DMS 273 treated with DMSO at 0.1 percent for 48 hours (cell line): ENCODE measurements at regions not wholly inside any gene's neighbourhood (a gene's known extent, or its start where the extent isn't known, plus 50 kb on each side); places are given as distances from the start of the nearest gene placed in this dataset.

ENCODE experiments used
- DNase-seq: peaks from one replicate; lab custom pipeline; 2025; lab: John Stamatoyannopoulos, UW

GRCh38 chr1:22286491-22286890 is 143.6 kb upstream of the WNT4 start:
- DNase-seq, result no peak

GRCh38 chr1:22287273-22287672 is 144.4 kb upstream of the WNT4 start:
- no peak for DNase-seq

- DNase-seq, result no peak
Observed at GRCh38 chr1:22287946-22288520, 145.1 kb upstream of the WNT4 start.

GRCh38 chr1:22288593-22289241 is 145.8 kb upstream of the WNT4 start:
- DNase-seq, result no peak

GRCh38 chr1:22289307-22289995 is 146.6 kb upstream of the WNT4 start:
- DNase-seq, result no peak

- no peak for DNase-seq
Observed at GRCh38 chr1:22290157-22290556, 147.3 kb upstream of the WNT4 start.

GRCh38 chr1:22290611-22291010 is 147.7 kb upstream of the WNT4 start:
- DNase-seq, result no peak

GRCh38 chr1:22291057-22291456 is 148.2 kb upstream of the WNT4 start:
- DNase-seq, result no peak

- DNase-seq, result no peak
Observed at GRCh38 chr1:22291494-22291893, 148.6 kb upstream of the WNT4 start.

GRCh38 chr1:22292011-22292788 is 149.3 kb upstream of the WNT4 start:
- no peak for DNase-seq

- DNase-seq, result no peak
Observed at GRCh38 chr1:22295396-22295795, 152.5 kb upstream of the WNT4 start.

GRCh38 chr1:22295856-22296255 is 153.0 kb upstream of the WNT4 start:
- DNase-seq, result no peak

GRCh38 chr1:22296701-22297591 is 154.0 kb upstream of the WNT4 start:
- DNase-seq, result no peak

GRCh38 chr1:22297999-22298398 is 153.7 kb upstream of the ZBTB40 start:
- no peak for DNase-seq

- no peak for DNase-seq
Observed at GRCh38 chr1:22303816-22304215, 147.8 kb upstream of the ZBTB40 start.

GRCh38 chr1:22309572-22309971 is 142.1 kb upstream of the ZBTB40 start:
- DNase-seq, result no peak

- DNase-seq, result no peak
Observed at GRCh38 chr1:22311461-22311860, 140.2 kb upstream of the ZBTB40 start.

GRCh38 chr1:22313321-22313720 is 138.3 kb upstream of the ZBTB40 start:
- no peak for DNase-seq

GRCh38 chr1:22314706-22315105 is 136.9 kb upstream of the ZBTB40 start:
- no peak for DNase-seq

GRCh38 chr1:22315315-22316078 is 136.2 kb upstream of the ZBTB40 start:
- DNase-seq, result no peak
